CD14-positive monocyte (primary cell): ENCODE measurements at regions not wholly inside any gene's neighbourhood (a gene's known extent, or its start where the extent isn't known, plus 50 kb on each side); places are given as distances from the start of the nearest gene placed in this dataset.

Experiments used
- DNase-seq, 3 donors: peaks; one replicate each; pipeline ENCODE4 v3.0.0-alpha.2; 2011 to 2022
- H2AFZ ChIP-seq: 2 replicates; pipeline ENCODE4 v1.6.0; 2012; ENCODE audit warnings: mild to moderate bottlenecking, low read depth, low read length, inconsistent platforms; ENCODE audit not compliant: insufficient read depth, poor library complexity, severe bottlenecking
- H3K27ac ChIP-seq, 2 donors: 1 replicate in 1 of 2; 2 replicates in 1 of 2; pipeline ENCODE4 v1.5.1; 2012 to 2013; ENCODE audit warnings: low read length in 2 of 2, control low read depth in 1 of 2, inconsistent platforms in 1 of 2, low read depth in 1 of 2, mild to moderate bottlenecking in 1 of 2
- H3K27me3 ChIP-seq, 2 donors: one replicate each; pipeline versions ENCODE4 v1.6.0 to v1.6.1; 2011 to 2013; ENCODE audit warnings: low read length in 2 of 2; ENCODE audit not compliant: control insufficient read depth in 2 of 2, insufficient read depth in 2 of 2
- H3K36me3 ChIP-seq, 2 donors: replicated peaks in 1 of 2; 1 replicate in 1 of 2; 2 replicates in 1 of 2; pipeline versions ENCODE4 v1.5.1 to v1.6.1; 2012 to 2013; ENCODE audit warnings: low read length in 2 of 2, control low read depth in 1 of 2, inconsistent platforms in 1 of 2, mild to moderate bottlenecking in 1 of 2; ENCODE audit not compliant: insufficient read depth in 2 of 2, control insufficient read depth in 1 of 2
- H3K4me1 ChIP-seq, 2 donors: 1 replicate in 1 of 2; 2 replicates in 1 of 2; pipeline versions ENCODE4 v1.5.1 to v1.6.1; 2012 to 2013; ENCODE audit warnings: low read length in 2 of 2, control low read depth in 1 of 2, inconsistent platforms in 1 of 2, mild to moderate bottlenecking in 1 of 2, moderate library complexity in 1 of 2; ENCODE audit not compliant: insufficient read depth in 2 of 2, control insufficient read depth in 1 of 2
- H3K4me2 ChIP-seq: replicated peaks from 2 replicates; pipeline ENCODE3; 2012; ENCODE audit warnings: low read length, moderate library complexity, mild to moderate bottlenecking; ENCODE audit not compliant: poor library complexity, severe bottlenecking; ENCODE audit errors: extremely low read depth
- H3K4me3 ChIP-seq, 3 experiments: fragments of 200-600 bp in 1 of 3; sonication (generic) in 1 of 3; replicated peaks in 1 of 3; 1 replicate in 2 of 3; 2 replicates in 1 of 3; pipeline ENCODE4 v1.5.1; 2011 to 2013; ENCODE audit warnings: low read length in 3 of 3, mild to moderate bottlenecking in 3 of 3, control low read depth in 2 of 3, low read depth in 2 of 3, inconsistent platforms in 1 of 3, moderate library complexity in 1 of 3
- H3K79me2 ChIP-seq: 2 replicates; pipeline ENCODE4 v1.6.0; 2012; ENCODE audit warnings: mild to moderate bottlenecking, control low read depth, inconsistent platforms, low read length, moderate library complexity; ENCODE audit not compliant: insufficient read depth
- H3K9ac ChIP-seq: 2 replicates; pipeline ENCODE4 v1.6.0; 2017; ENCODE audit warnings: low read length, mild to moderate bottlenecking; ENCODE audit not compliant: insufficient read depth, poor library complexity, severe bottlenecking
- H3K9me3 ChIP-seq, 2 donors: replicated peaks in 1 of 2; 1 replicate in 1 of 2; 2 replicates in 1 of 2; pipeline versions ENCODE4 v1.5.1 to v1.6.1; 2012 to 2013; ENCODE audit warnings: low read length in 2 of 2, control low read depth in 1 of 2; ENCODE audit not compliant: control insufficient read depth in 1 of 2, insufficient read depth in 1 of 2
- H4K20me1 ChIP-seq: 2 replicates; pipeline ENCODE4 v1.6.0; 2012; ENCODE audit warnings: mild to moderate bottlenecking, low read length, control low read depth, moderate library complexity; ENCODE audit not compliant: insufficient read depth
- H3K27ac Mint-ChIP-seq, 7 donors: one replicate each; pipeline ENCODE4 v1.8.0; 2020; ENCODE audit warnings: mild to moderate bottlenecking in 7 of 7, mixed read lengths in 7 of 7, moderate library complexity in 6 of 7, inconsistent platforms in 2 of 7
- H3K27me3 Mint-ChIP-seq, 3 donors: one replicate each; pipeline ENCODE4 v1.8.0; 2021 to 2022; ENCODE audit warnings: low read depth in 3 of 3, mild to moderate bottlenecking in 3 of 3, mixed read lengths in 3 of 3, moderate library complexity in 3 of 3, inconsistent platforms in 1 of 3
- H3K36me3 Mint-ChIP-seq, 2 donors: one replicate each; pipeline ENCODE4 v1.8.0; 2020; ENCODE audit warnings: mixed read lengths in 2 of 2, inconsistent platforms in 1 of 2, mild to moderate bottlenecking in 1 of 2
- H3K4me1 Mint-ChIP-seq: one replicate; pipeline ENCODE4 v1.8.0; 2020; ENCODE audit warnings: mild to moderate bottlenecking, mixed read lengths
- H3K4me3 Mint-ChIP-seq, 2 donors: one replicate each; pipeline ENCODE4 v1.8.0; 2020; ENCODE audit warnings: mild to moderate bottlenecking in 2 of 2, mixed read lengths in 2 of 2, moderate library complexity in 1 of 2
- H3K9me3 Mint-ChIP-seq, 7 donors: one replicate each; pipeline ENCODE4 v1.8.0; 2020 to 2022; ENCODE audit warnings: mixed read lengths in 7 of 7, mild to moderate bottlenecking in 6 of 7, moderate library complexity in 6 of 7, inconsistent platforms in 2 of 7
- WGBS: methylation state at CpG from one replicate; pipeline ENCODE4 v1.1.5; 2013; ENCODE audit warnings: missing lambda C conversion rate; ENCODE audit not compliant: insufficient coverage; 5-methylcytosine and 5-hydroxymethylcytosine counted together
- intact Hi-C, 2 donors: fragments of 100-400 bp; cut with micrococcal nuclease; formaldehyde crosslinking; loops; one replicate each; pipeline versions ENCODE4 v1.15.0 to v1.15.1; 2023
- TF ChIP-seq, protein P1 (sequence below): fragments of 200-600 bp; IDR thresholded peaks from one replicate; pipeline ENCODE4 v1.8.0; 2022; ENCODE audit warnings: antibody characterized with exemption, mild to moderate bottlenecking

DNA sequence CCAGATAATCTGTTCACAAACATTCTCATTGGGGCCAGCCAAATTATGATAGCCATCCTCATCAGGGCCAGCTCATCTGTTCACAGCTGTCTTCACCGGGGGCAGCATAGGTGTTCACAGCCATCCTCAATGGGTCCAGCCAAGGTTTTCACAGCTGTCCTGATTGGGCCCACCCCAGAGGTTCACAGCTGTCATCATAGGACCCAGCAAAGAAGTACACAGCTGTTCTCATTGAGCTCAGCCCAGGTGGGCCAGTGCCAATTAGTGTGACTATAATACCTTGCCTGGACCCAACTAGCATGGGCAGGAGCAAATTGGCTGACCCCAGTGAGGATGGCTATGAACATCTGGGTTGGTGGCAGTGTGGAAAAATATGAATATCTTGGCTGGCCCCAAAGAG lies 1166.0 kb downstream of the UQCRFS1 start:
- H3K9ac ChIP-seq = no peak overlapping the region
- no peaks in the 10 kb centered on the region for H3K79me2 ChIP-seq
- Mint-ChIP-seq H3K4me1 (no peaks in the 10 kb centered on the region), H3K27me3 (no peaks in the 10 kb centered on the region), H3K4me3 (no peak overlapping the region), H3K36me3 (no peaks in the 10 kb centered on the region), H3K27ac (no peak overlapping the region), H3K9me3 (peaks cover 9 to 70% (median 38%) of the 10 kb centered on the region in 7 donors)
- intact Hi-C loops = no loop called here
- H3K4me2 ChIP-seq = no peak overlapping the region
- H3K36me3 ChIP-seq = no peaks in the 10 kb centered on the region
- H3K27ac ChIP-seq = no peak overlapping the region
- no peaks in the 10 kb centered on the region for H3K27me3 ChIP-seq
- H3K9me3 ChIP-seq = peaks cover 84 to 87% of the 10 kb centered on the region in 2 donors
- H3K4me1 ChIP-seq = no peaks in the 10 kb centered on the region
- no peaks in the 10 kb centered on the region for H4K20me1 ChIP-seq
- 86% methylated on average over 1 of the region's 1 CpG for WGBS
- H2AFZ ChIP-seq = no peak overlapping the region
- no peak overlapping the region for H3K4me3 ChIP-seq
- TF ChIP-seq, protein P1, sequence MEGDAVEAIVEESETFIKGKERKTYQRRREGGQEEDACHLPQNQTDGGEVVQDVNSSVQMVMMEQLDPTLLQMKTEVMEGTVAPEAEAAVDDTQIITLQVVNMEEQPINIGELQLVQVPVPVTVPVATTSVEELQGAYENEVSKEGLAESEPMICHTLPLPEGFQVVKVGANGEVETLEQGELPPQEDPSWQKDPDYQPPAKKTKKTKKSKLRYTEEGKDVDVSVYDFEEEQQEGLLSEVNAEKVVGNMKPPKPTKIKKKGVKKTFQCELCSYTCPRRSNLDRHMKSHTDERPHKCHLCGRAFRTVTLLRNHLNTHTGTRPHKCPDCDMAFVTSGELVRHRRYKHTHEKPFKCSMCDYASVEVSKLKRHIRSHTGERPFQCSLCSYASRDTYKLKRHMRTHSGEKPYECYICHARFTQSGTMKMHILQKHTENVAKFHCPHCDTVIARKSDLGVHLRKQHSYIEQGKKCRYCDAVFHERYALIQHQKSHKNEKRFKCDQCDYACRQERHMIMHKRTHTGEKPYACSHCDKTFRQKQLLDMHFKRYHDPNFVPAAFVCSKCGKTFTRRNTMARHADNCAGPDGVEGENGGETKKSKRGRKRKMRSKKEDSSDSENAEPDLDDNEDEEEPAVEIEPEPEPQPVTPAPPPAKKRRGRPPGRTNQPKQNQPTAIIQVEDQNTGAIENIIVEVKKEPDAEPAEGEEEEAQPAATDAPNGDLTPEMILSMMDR = no peak
- no peak for DNase-seq

DNA sequence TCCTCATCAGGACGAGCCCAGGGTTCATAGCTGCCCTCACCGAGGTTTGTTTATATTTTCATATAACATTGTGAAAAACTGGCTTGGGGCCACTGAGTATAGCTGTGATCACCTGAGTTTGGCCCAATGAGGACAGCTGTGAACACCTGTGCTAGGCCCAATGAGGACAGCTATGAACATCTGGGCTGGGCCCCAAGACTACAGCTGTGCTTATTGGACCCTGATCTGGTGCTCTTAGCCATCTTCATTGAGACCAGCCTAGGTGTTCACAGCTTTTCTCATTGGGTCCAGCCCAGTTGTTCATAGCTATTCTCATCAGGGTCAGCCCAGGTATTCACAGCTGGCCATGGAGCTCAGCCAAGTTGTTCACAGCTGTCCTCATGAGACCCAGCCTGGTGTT lies 1167.3 kb downstream of the UQCRFS1 start:
- Histone ChIP-seq H3K9ac (no peak overlapping the region), H3K27me3 (no peaks in the 10 kb centered on the region), H3K4me3 (no peak overlapping the region), H2AFZ (no peak overlapping the region), H3K27ac (no peak overlapping the region), H4K20me1 (no peaks in the 10 kb centered on the region), H3K79me2 (no peaks in the 10 kb centered on the region), H3K4me2 (no peak overlapping the region), H3K9me3 (peaks cover 74 to 89% of the 10 kb centered on the region in 2 donors), H3K36me3 (no peaks in the 10 kb centered on the region), H3K4me1 (no peaks in the 10 kb centered on the region)
- 100% methylated on average over 1 of the region's 2 CpGs for WGBS
- intact Hi-C loops = no loop called here
- Mint-ChIP-seq H3K9me3 (peaks cover 8 to 70% (median 39%) of the 10 kb centered on the region in 7 donors), H3K36me3 (no peaks in the 10 kb centered on the region), H3K27me3 (no peaks in the 10 kb centered on the region), H3K4me3 (no peak overlapping the region), H3K27ac (no peak overlapping the region), H3K4me1 (no peaks in the 10 kb centered on the region)
- DNase-seq = no peak
- TF ChIP-seq, protein P1 = no peak
